ENCODE measurements at regions not wholly inside any gene's neighbourhood (a gene's known extent, or its start where the extent isn't known, plus 50 kb on each side); places are given as distances from the start of the nearest gene placed in this dataset.

GRCh38 chr9:79788662-79789061 lies 216.9 kb downstream of the TLE4 start:
- Histone ChIP-seq H3K9ac (ENCODE audit: low read depth, low read length, poor library complexity, severe bottlenecking) (no peak overlapping the region), H3F3A (ENCODE audit: low read depth) (no peaks in the 10 kb centered on the region), H4K20me1 (ENCODE audit: insufficient read depth, low read length, poor library complexity, severe bottlenecking) (no peaks in the 10 kb centered on the region), H3K4me2 (ENCODE audit: low read depth, low read length, poor library complexity, severe bottlenecking) (no peak overlapping the region), H3K4me3 (ENCODE audit: low read length, poor library complexity, severe bottlenecking) (no peak overlapping the region), H3K79me2 (ENCODE audit: insufficient read depth, low read length) (no peaks in the 10 kb centered on the region), H3K27me3 (ENCODE audit: insufficient read depth, low read length, poor library complexity, severe bottlenecking) (no peaks in the 10 kb centered on the region), H3K9me3 (ENCODE audit: insufficient read depth, low read depth, low read length) (peaks cover 15% of the 10 kb centered on the region), H3K9me2 (replicated peaks; ENCODE audit: low read depth, low read length) (no peaks in the 10 kb centered on the region), H3K36me3 (ENCODE audit: insufficient read depth, low read length) (no peaks in the 10 kb centered on the region), H3K4me1 (ENCODE audit: insufficient read depth, low read length, poor library complexity, severe bottlenecking) (no peaks in the 10 kb centered on the region), H2AFZ (ENCODE audit: low read length) (no peak overlapping the region)
- TF ChIP-seq CTCF (conservative IDR thresholded peaks at IDR 0.05; ENCODE audit: low read length) = no peak
- no peak for TF ChIP-seq EZH2phosphoT487 (IDR thresholded peaks at IDR 0.05; ENCODE audit: borderline replicate concordance)

- no peak overlapping the region for H3K4me2 ChIP-seq (ENCODE audit: low read depth, low read length, poor library complexity, severe bottlenecking)
- no peaks in the 10 kb centered on the region for H3K27me3 ChIP-seq (ENCODE audit: insufficient read depth, low read length, poor library complexity, severe bottlenecking)
- H3F3A ChIP-seq (ENCODE audit: low read depth) = no peaks in the 10 kb centered on the region
- TF ChIP-seq CTCF (conservative IDR thresholded peaks at IDR 0.05; ENCODE audit: low read length) (no peak), EZH2phosphoT487 (IDR thresholded peaks at IDR 0.05; ENCODE audit: borderline replicate concordance) (no peak)
- no peaks in the 10 kb centered on the region for H3K79me2 ChIP-seq (ENCODE audit: insufficient read depth, low read length)
- no peak overlapping the region for H3K4me3 ChIP-seq (ENCODE audit: low read length, poor library complexity, severe bottlenecking)
- H2AFZ ChIP-seq (ENCODE audit: low read length) = no peak overlapping the region
- no peaks in the 10 kb centered on the region for H3K9me2 ChIP-seq (replicated peaks; ENCODE audit: low read depth, low read length)
- no peak overlapping the region for H3K9ac ChIP-seq (ENCODE audit: low read depth, low read length, poor library complexity, severe bottlenecking)
- H3K9me3 ChIP-seq (ENCODE audit: insufficient read depth, low read depth, low read length) = no peaks in the 10 kb centered on the region
- no peaks in the 10 kb centered on the region for H4K20me1 ChIP-seq (ENCODE audit: insufficient read depth, low read length, poor library complexity, severe bottlenecking)
- H3K36me3 ChIP-seq (ENCODE audit: insufficient read depth, low read length) = no peaks in the 10 kb centered on the region
- no peaks in the 10 kb centered on the region for H3K4me1 ChIP-seq (ENCODE audit: insufficient read depth, low read length, poor library complexity, severe bottlenecking)
Observed at GRCh38 chr9:79781263-79781662, 209.5 kb downstream of the TLE4 start.

GRCh38 chr9:79780559-79780958 lies 208.8 kb downstream of the TLE4 start:
- H3K79me2 ChIP-seq (ENCODE audit: insufficient read depth, low read length) = no peaks in the 10 kb centered on the region
- no peak for TF ChIP-seq CTCF (conservative IDR thresholded peaks at IDR 0.05; ENCODE audit: low read length)
- TF ChIP-seq EZH2phosphoT487 (IDR thresholded peaks at IDR 0.05; ENCODE audit: borderline replicate concordance) = no peak
- H4K20me1 ChIP-seq (ENCODE audit: insufficient read depth, low read length, poor library complexity, severe bottlenecking) = no peaks in the 10 kb centered on the region

More at GRCh38 chr9:79780559-79780958, 208.8 kb downstream of the TLE4 start:
- Histone ChIP-seq H3K36me3 (ENCODE audit: insufficient read depth, low read length) (no peaks in the 10 kb centered on the region), H3K9me3 (ENCODE audit: insufficient read depth, low read depth, low read length) (no peaks in the 10 kb centered on the region), H3K4me1 (ENCODE audit: insufficient read depth, low read length, poor library complexity, severe bottlenecking) (no peaks in the 10 kb centered on the region), H3K9me2 (replicated peaks; ENCODE audit: low read depth, low read length) (no peaks in the 10 kb centered on the region), H3K27me3 (ENCODE audit: insufficient read depth, low read length, poor library complexity, severe bottlenecking) (no peaks in the 10 kb centered on the region), H3K4me3 (ENCODE audit: low read length, poor library complexity, severe bottlenecking) (no peak overlapping the region), H3K9ac (ENCODE audit: low read depth, low read length, poor library complexity, severe bottlenecking) (no peak overlapping the region), H3K4me2 (ENCODE audit: low read depth, low read length, poor library complexity, severe bottlenecking) (no peak overlapping the region), H2AFZ (ENCODE audit: low read length) (no peak overlapping the region), H3F3A (ENCODE audit: low read depth) (no peaks in the 10 kb centered on the region)

Data from Loucy (cell line).